Upper lobe of right lung (tissue), 1 donor: ENCODE measurements at regions not wholly inside any gene's neighbourhood (a gene's known extent, or its start where the extent isn't known, plus 50 kb on each side); places are given as distances from the start of the nearest gene placed in this dataset.

ENCODE experiments used
- ATAC-seq: fragments of 200-7000 bp; cut with Tn5 transposase; one replicate; pipeline ENCODE4 v1.9.1; 2020; ENCODE audit warnings: mild to moderate bottlenecking, moderate library complexity
- DNase-seq: peaks from one replicate; pipeline ENCODE4 v3.0.0-alpha.2; 2020
- H3K27ac ChIP-seq: fragments of 200-600 bp; one replicate; pipeline ENCODE4 v1.8.0; 2022
- H3K27me3 ChIP-seq: fragments of 200-600 bp; one replicate; pipeline ENCODE4 v1.8.0; 2022; ENCODE audit warnings: mild to moderate bottlenecking
- H3K36me3 ChIP-seq: fragments of 200-600 bp; one replicate; pipeline ENCODE4 v1.8.0; 2022
- H3K4me1 ChIP-seq: fragments of 200-600 bp; one replicate; pipeline ENCODE4 v1.8.0; 2022
- H3K4me3 ChIP-seq: fragments of 200-600 bp; one replicate; pipeline ENCODE4 v1.8.0; 2022; ENCODE audit warnings: mild to moderate bottlenecking
- H3K9me3 ChIP-seq: fragments of 200-600 bp; one replicate; pipeline ENCODE4 v1.8.0; 2022
- CTCF ChIP-seq: fragments of 200-600 bp; IDR thresholded peaks from one replicate; pipeline ENCODE4 v1.8.0; 2022; ENCODE audit warnings: antibody characterized with exemption
- intact Hi-C: fragments of 100-400 bp; cut with DNase I; formaldehyde crosslinking; loops from one replicate; pipeline ENCODE4 v1.11.0; 2022
- donor health status: DM: no; HTN: yes; CAD: no; lungs with severe emphysema.

DNA sequence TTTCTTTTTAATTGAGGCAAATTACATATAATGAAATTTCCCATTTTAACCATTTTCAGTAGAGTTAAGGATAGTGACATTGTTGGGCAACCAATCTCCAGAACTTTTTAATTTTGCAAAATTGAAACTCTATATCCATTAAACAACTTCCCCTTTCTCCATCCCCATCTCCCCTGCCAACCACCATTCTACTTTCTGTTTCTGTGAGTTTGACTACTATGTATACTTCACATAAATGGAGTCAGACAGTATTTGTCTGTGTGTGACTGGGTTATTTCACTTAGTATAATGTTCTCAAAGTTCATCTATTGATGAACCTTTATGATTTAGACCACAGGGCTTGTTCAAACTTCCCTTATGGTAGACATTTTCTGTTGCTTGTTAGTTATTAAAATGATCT lies 364.5 kb upstream of the MAD2L1 start:
- H3K4me1 ChIP-seq = no peaks in the 10 kb centered on the region
- no peak overlapping the region for H3K4me3 ChIP-seq
- H3K36me3 ChIP-seq = no peaks in the 10 kb centered on the region
- no peaks in the 10 kb centered on the region for H3K27me3 ChIP-seq
- intact Hi-C loops = no loop called here
- H3K9me3 ChIP-seq = no peaks in the 10 kb centered on the region
- no peak overlapping the region for H3K27ac ChIP-seq
- TF ChIP-seq CTCF = no peak
- ATAC-seq (no peak), DNase-seq (no peak)

DNA sequence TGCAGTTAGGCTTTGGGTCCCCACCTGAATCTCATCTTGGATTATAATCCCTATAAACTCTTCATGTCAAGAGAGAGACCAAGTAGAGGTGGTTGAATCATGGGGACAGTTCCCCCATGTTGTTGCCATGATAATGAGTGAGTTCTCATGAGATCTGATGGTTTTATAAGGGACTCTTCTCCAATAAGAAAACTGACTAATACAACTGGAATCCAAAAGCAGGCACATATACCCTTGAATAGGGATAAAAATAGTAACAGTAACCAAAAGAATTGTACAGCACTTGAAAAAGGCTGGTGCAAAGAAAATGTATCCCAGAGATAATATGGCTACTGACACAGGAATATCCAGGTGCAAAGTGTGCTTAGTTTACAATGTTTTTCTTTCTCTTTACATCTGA lies 351.5 kb upstream of the MAD2L1 start:
- Histone ChIP-seq H3K27ac (no peak overlapping the region), H3K4me1 (no peaks in the 10 kb centered on the region), H3K36me3 (no peaks in the 10 kb centered on the region), H3K27me3 (no peaks in the 10 kb centered on the region), H3K9me3 (no peaks in the 10 kb centered on the region), H3K4me3 (no peak overlapping the region)
- DNase-seq (no peak), ATAC-seq (no peak)
- intact Hi-C loops = no loop called here
- TF ChIP-seq CTCF = no peak

DNA sequence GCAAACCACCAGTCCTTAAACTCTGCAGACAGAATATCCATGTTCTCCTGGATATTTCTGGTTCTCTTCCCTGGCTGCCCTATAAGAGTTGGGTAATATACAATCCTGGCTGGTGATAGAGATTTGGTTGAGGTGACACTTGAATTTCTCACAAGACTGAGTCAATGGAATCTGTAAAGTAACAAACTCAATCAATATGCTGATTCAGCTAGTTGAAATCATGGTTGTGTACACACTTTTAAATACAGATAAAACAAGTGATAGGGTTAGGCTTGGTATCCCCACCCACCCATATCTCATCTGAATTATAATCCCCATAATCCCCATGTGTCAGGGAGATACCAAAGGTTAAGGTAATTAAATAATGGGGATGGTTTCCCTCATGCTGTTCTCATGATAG lies 349.2 kb upstream of the MAD2L1 start:
- intact Hi-C loops = no loop called here
- DNase-seq (no peak), ATAC-seq (no peak)
- TF ChIP-seq CTCF = no peak
- Histone ChIP-seq H3K4me1 (no peaks in the 10 kb centered on the region), H3K27me3 (no peaks in the 10 kb centered on the region), H3K9me3 (no peaks in the 10 kb centered on the region), H3K36me3 (no peaks in the 10 kb centered on the region), H3K4me3 (no peak overlapping the region), H3K27ac (no peak overlapping the region)

- Histone ChIP-seq H3K36me3 (no peaks in the 10 kb centered on the region), H3K27me3 (no peaks in the 10 kb centered on the region), H3K9me3 (no peaks in the 10 kb centered on the region), H3K4me3 (no peak overlapping the region), H3K27ac (no peak overlapping the region), H3K4me1 (no peaks in the 10 kb centered on the region)
- intact Hi-C loops = no loop called here
- DNase-seq (no peak), ATAC-seq (no peak)
- no peak for TF ChIP-seq CTCF
Observed at GRCh38 chr4:120406960-120407359, 340.3 kb upstream of the MAD2L1 start.

GRCh38 chr4:120403296-120403695 lies 336.6 kb upstream of the MAD2L1 start:
- no peak overlapping the region for H3K27ac ChIP-seq
- no peak overlapping the region for H3K4me3 ChIP-seq
- DNase-seq = no peak
- ATAC-seq = no peak
- no peaks in the 10 kb centered on the region for H3K4me1 ChIP-seq
- TF ChIP-seq CTCF = no peak
- H3K36me3 ChIP-seq = no peaks in the 10 kb centered on the region
- no peaks in the 10 kb centered on the region for H3K9me3 ChIP-seq
- intact Hi-C loops = no loop called here
- H3K27me3 ChIP-seq = no peaks in the 10 kb centered on the region

GRCh38 chr4:120400441-120400840 lies 333.8 kb upstream of the MAD2L1 start:
- intact Hi-C loops = no loop called here
- no peak for DNase-seq
- Histone ChIP-seq H3K4me3 (no peak overlapping the region), H3K9me3 (no peaks in the 10 kb centered on the region), H3K36me3 (no peaks in the 10 kb centered on the region), H3K27ac (no peak overlapping the region), H3K27me3 (no peaks in the 10 kb centered on the region), H3K4me1 (no peaks in the 10 kb centered on the region)
- no peak for TF ChIP-seq CTCF
- ATAC-seq = no peak
